K562 (cell line): ENCODE measurements at regions not wholly inside any gene's neighbourhood (a gene's known extent, or its start where the extent isn't known, plus 50 kb on each side); places are given as distances from the start of the nearest gene placed in this dataset.

Experiments
- ATAC-seq: fragments of 200-7000 bp; cut with Tn5 transposase; 3 replicates; pipeline ENCODE4 v1.9.1; 2020; ENCODE audit warnings: moderate library complexity
- BruUV-seq: library from RNA; stranded (reverse); fragments of 400-500 nt; replicated peaks from 2 replicates; lab custom pipeline; 2021; lab: Mats Ljungman, UMichigan
- CTCF ChIA-PET: fragments of 300-600 bp; formaldehyde crosslinking; extraction: SDS; loops from one replicate; lab custom pipeline; 2021; ENCODE audit warnings: low intra/inter-chr PET ratio; lab: Yijun Ruan, JAX
- POLR2A ChIA-PET: fragments of 300-600, 350-650 bp; sonication (Branson Sonifier 250); formaldehyde crosslinking; extraction: SDS; loops from one replicate; lab custom pipeline; 2021; ENCODE audit warnings: antibody characterized with exemption, inconsistent platforms; lab: Yijun Ruan, JAX
- DNase-seq, 4 experiments: peaks; one replicate each; pipeline versions ENCODE4 v3.0.0 to v3.0.0-alpha.2; 2011 to 2018; ENCODE audit warnings: low spot score in 3 of 4, mixed read lengths in 3 of 4; ENCODE audit errors: extremely low read depth in 1 of 4
- FAIRE-seq: peaks from 2 replicates; lab custom pipeline; 2011; peaks lifted over from hg19 to GRCh38; lab: Jason Lieb, UNC
- H2AFZ ChIP-seq: 2 replicates; pipeline ENCODE4 v1.6.0; 2011; ENCODE audit warnings: low read depth, low read length, control low read depth, inconsistent platforms
- H3K27ac ChIP-seq: fragments of 200-600 bp; 3 replicates; pipeline ENCODE4 v1.8.0; 2011; ENCODE audit warnings: low read depth, mild to moderate bottlenecking, control low read depth, inconsistent platforms, low read length, moderate library complexity, mixed read lengths; ENCODE audit errors: extremely low read depth
- H3K27me3 ChIP-seq, 2 experiments: fragments of 300-600 bp in 1 of 2; 2 replicates in 1 of 2; 3 replicates in 1 of 2; pipeline versions ENCODE4 v1.6.0 to v1.8.0; 2011; ENCODE audit warnings: inconsistent platforms in 2 of 2, low read length in 2 of 2, mild to moderate bottlenecking in 1 of 2, mixed read lengths in 1 of 2, moderate library complexity in 1 of 2; ENCODE audit not compliant: control insufficient read depth in 2 of 2, insufficient read depth in 2 of 2
- H3K36me3 ChIP-seq: fragments of 300-600 bp; 3 replicates; pipeline ENCODE4 v1.8.0; 2011; ENCODE audit warnings: mild to moderate bottlenecking, low read length, inconsistent platforms; ENCODE audit not compliant: control insufficient read depth, insufficient read depth
- H3K4me1 ChIP-seq, 2 experiments: fragments of 200-600 bp in 1 of 2; replicated peaks in 1 of 2; 2 replicates in 1 of 2; 3 replicates in 1 of 2; pipeline versions ENCODE4 v1.5.1 to v1.8.0; 2011; ENCODE audit warnings: inconsistent platforms in 2 of 2, low read length in 2 of 2, mild to moderate bottlenecking in 1 of 2, mixed read lengths in 1 of 2, moderate library complexity in 1 of 2; ENCODE audit not compliant: control insufficient read depth in 2 of 2, insufficient read depth in 2 of 2
- H3K4me2 ChIP-seq: 2 replicates; pipeline ENCODE4 v1.6.1; 2011; ENCODE audit warnings: low read length, control low read depth, inconsistent platforms, mixed read lengths; ENCODE audit not compliant: insufficient read depth
- H3K4me3 ChIP-seq: fragments of 200-600 bp; sonication (generic), shearing (Covaris generic); 2 replicates; pipeline ENCODE4 v1.5.1; 2016; ENCODE audit warnings: control low read depth, inconsistent platforms
- H3K79me2 ChIP-seq: fragments of 200-600 bp; 3 replicates; pipeline ENCODE4 v1.8.0; 2011; ENCODE audit warnings: low read length, inconsistent platforms; ENCODE audit not compliant: control insufficient read depth, insufficient read depth
- H3K9ac ChIP-seq, 2 experiments: 2 replicates each; pipeline versions ENCODE4 v1.6.0 to v1.6.1; 2011; ENCODE audit warnings: low read depth in 2 of 2, low read length in 2 of 2, control low read depth in 1 of 2, inconsistent platforms in 1 of 2, mild to moderate bottlenecking in 1 of 2, mixed read lengths in 1 of 2; ENCODE audit not compliant: insufficient read depth in 1 of 2
- H3K9me1 ChIP-seq: one replicate; pipeline ENCODE4 v1.6.0; 2011; ENCODE audit warnings: inconsistent platforms, mild to moderate bottlenecking, low read length, moderate library complexity; ENCODE audit not compliant: control insufficient read depth, insufficient read depth
- H3K9me3 ChIP-seq: replicated peaks from 2 replicates; pipeline ENCODE4 v1.5.1; 2011; ENCODE audit warnings: low read depth, low read length, inconsistent platforms; ENCODE audit not compliant: control insufficient read depth, insufficient read depth
- H4K20me1 ChIP-seq: replicated peaks from 2 replicates; pipeline ENCODE4 v1.6.1; 2011; ENCODE audit warnings: low read length, inconsistent platforms, mixed read lengths; ENCODE audit not compliant: control insufficient read depth, insufficient read depth
- ARID1B ChIP-seq: fragments of 450-650 bp; IDR thresholded peaks from 2 replicates; pipeline ENCODE4 v1.6.1; 2016; ENCODE audit warnings: antibody characterized with exemption, mild to moderate bottlenecking, inconsistent platforms
- CBX3 ChIP-seq, 2 experiments: IDR thresholded peaks; 1 replicate in 1 of 2; 2 replicates in 1 of 2; pipeline ENCODE4 v1.6.1; 2012; ENCODE audit warnings: inconsistent platforms in 2 of 2, low read length in 2 of 2, borderline replicate concordance in 1 of 2, control low read depth in 1 of 2
- CCNT2 ChIP-seq: IDR thresholded peaks from 2 replicates; pipeline ENCODE4 v1.6.1; 2011; ENCODE audit warnings: borderline replicate concordance, low read depth, mild to moderate bottlenecking, moderate library complexity, mixed read lengths, low read length; ENCODE audit not compliant: insufficient read length; ENCODE audit errors: extremely low read depth
- NCOR1 ChIP-seq: fragments of 450-650 bp; IDR thresholded peaks from 2 replicates; pipeline ENCODE4 v1.6.1; 2016; ENCODE audit warnings: mild to moderate bottlenecking, moderate library complexity
- WHSC1 ChIP-seq: IDR thresholded peaks from one replicate; pipeline ENCODE4 v1.6.1; 2012; ENCODE audit warnings: low read length, control low read depth, inconsistent platforms
- XRCC3 ChIP-seq: fragments of 450-650 bp; IDR thresholded peaks from 2 replicates; pipeline ENCODE4 v1.6.1; 2017; ENCODE audit warnings: mild to moderate bottlenecking, moderate library complexity
- ZNF133 ChIP-seq: fragments of 250-450 bp; sonication (Bioruptor Pico); IDR thresholded peaks from 2 replicates; pipeline ENCODE4 v1.4.0; 2020; ENCODE audit warnings: mild to moderate bottlenecking
- ZNF583 ChIP-seq: fragments of 250-450 bp; sonication (Bioruptor Pico); IDR thresholded peaks from 2 replicates; pipeline ENCODE4 v1.4.0; 2020
- WGBS: fragments of 100-300 bp; shearing (Covaris generic); methylation state at CpG from one replicate; pipeline ENCODE4 v1.1.6; 2016; ENCODE audit warnings: low coverage, mixed read lengths; ENCODE audit not compliant: insufficient coverage; ENCODE audit errors: missing lambda C conversion rate; 5-methylcytosine and 5-hydroxymethylcytosine counted together
- in situ Hi-C: fragments of 300-500 bp; cut with MboI; formaldehyde crosslinking; loops from 4 replicates; pipeline ENCODE4 v1.15.0; 2018; ENCODE audit warnings: inconsistent platforms, mixed read lengths
- intact Hi-C: fragments of 100-400 bp; cut with micrococcal nuclease; formaldehyde crosslinking; loops from 2 replicates; pipeline ENCODE4 v1.14.2; 2022
- TF ChIP-seq, protein P1 (sequence below): fragments of 450-650 bp; IDR thresholded peaks from 2 replicates; pipeline ENCODE4 v1.7.0; 2016; ENCODE audit warnings: borderline replicate concordance
- TF ChIP-seq, protein P2 (sequence below): fragments of 450-650 bp; IDR thresholded peaks from 2 replicates; pipeline ENCODE4 v1.6.1; 2017; ENCODE audit warnings: antibody characterized with exemption, mild to moderate bottlenecking
- TF ChIP-seq, protein P3 (sequence below): fragments of 450-650 bp; IDR thresholded peaks from 2 replicates; pipeline ENCODE4 v1.6.1; 2018; ENCODE audit not compliant: partially characterized antibody

DNA sequence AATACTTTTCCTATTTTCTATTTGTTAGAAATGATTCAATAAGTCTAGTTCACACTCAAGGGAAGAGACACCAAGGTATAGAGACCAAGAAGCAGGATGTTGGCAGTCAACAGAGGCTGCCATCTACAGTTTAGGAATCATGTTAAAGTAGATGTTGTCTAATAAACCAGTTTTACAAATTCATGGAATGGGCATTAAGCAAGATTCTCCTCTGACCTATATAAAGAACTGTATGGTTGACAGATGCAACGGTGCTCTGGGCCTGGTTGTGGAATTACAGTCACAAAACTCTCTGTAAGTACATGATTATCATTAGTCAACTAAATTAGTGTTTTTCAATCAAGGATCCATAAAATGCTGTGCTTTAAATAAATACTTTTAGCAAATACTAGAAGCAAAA is 475.1 kb downstream of the NAV3 start:
- Histone ChIP-seq H3K4me2 (no peak overlapping the region), H3K27ac (no peak overlapping the region), H4K20me1 (no peaks in the 10 kb centered on the region), H3K27me3 (no peaks in the 10 kb centered on the region), H3K79me2 (no peaks in the 10 kb centered on the region), H3K9me3 (no peaks in the 10 kb centered on the region), H3K4me1 (no peaks in the 10 kb centered on the region), H3K9ac (no peak overlapping the region), H3K4me3 (no peak overlapping the region), H3K9me1 (no peaks in the 10 kb centered on the region), H2AFZ (no peak overlapping the region), H3K36me3 (no peaks in the 10 kb centered on the region)
- no peak for DNase-seq
- intact Hi-C loops = no loop called here
- in situ Hi-C loops = no loop called here
- CTCF ChIA-PET = no interaction called here
- 0% methylated on average over 1 of the region's 1 CpG for WGBS
- no TSS peak for BruUV-seq
- FAIRE-seq = no peak
- no peak for ATAC-seq
- POLR2A ChIA-PET = no interaction called here
- TF ChIP-seq CCNT2 (no peak), NCOR1 (no peak), ARID1B (no peak), XRCC3 (no peak), WHSC1 (no peak), CBX3 (IDR thresholded peaks at IDR 0.05; ENCODE audit: borderline replicate concordance in 1 of 2, low read length in 2 of 2) (no peak), ZNF133 (CRISPR knock-in tag) (no peak), ZNF583 (CRISPR knock-in tag) (no peak)
- TF ChIP-seq, protein P1, sequence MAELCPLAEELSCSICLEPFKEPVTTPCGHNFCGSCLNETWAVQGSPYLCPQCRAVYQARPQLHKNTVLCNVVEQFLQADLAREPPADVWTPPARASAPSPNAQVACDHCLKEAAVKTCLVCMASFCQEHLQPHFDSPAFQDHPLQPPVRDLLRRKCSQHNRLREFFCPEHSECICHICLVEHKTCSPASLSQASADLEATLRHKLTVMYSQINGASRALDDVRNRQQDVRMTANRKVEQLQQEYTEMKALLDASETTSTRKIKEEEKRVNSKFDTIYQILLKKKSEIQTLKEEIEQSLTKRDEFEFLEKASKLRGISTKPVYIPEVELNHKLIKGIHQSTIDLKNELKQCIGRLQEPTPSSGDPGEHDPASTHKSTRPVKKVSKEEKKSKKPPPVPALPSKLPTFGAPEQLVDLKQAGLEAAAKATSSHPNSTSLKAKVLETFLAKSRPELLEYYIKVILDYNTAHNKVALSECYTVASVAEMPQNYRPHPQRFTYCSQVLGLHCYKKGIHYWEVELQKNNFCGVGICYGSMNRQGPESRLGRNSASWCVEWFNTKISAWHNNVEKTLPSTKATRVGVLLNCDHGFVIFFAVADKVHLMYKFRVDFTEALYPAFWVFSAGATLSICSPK = no peak
- TF ChIP-seq, protein P2, sequence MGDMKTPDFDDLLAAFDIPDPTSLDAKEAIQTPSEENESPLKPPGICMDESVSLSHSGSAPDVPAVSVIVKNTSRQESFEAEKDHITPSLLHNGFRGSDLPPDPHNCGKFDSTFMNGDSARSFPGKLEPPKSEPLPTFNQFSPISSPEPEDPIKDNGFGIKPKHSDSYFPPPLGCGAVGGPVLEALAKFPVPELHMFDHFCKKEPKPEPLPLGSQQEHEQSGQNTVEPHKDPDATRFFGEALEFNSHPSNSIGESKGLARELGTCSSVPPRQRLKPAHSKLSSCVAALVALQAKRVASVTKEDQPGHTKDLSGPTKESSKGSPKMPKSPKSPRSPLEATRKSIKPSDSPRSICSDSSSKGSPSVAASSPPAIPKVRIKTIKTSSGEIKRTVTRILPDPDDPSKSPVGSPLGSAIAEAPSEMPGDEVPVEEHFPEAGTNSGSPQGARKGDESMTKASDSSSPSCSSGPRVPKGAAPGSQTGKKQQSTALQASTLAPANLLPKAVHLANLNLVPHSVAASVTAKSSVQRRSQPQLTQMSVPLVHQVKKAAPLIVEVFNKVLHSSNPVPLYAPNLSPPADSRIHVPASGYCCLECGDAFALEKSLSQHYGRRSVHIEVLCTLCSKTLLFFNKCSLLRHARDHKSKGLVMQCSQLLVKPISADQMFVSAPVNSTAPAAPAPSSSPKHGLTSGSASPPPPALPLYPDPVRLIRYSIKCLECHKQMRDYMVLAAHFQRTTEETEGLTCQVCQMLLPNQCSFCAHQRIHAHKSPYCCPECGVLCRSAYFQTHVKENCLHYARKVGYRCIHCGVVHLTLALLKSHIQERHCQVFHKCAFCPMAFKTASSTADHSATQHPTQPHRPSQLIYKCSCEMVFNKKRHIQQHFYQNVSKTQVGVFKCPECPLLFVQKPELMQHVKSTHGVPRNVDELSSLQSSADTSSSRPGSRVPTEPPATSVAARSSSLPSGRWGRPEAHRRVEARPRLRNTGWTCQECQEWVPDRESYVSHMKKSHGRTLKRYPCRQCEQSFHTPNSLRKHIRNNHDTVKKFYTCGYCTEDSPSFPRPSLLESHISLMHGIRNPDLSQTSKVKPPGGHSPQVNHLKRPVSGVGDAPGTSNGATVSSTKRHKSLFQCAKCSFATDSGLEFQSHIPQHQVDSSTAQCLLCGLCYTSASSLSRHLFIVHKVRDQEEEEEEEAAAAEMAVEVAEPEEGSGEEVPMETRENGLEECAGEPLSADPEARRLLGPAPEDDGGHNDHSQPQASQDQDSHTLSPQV = no peak
- TF ChIP-seq, protein P3, sequence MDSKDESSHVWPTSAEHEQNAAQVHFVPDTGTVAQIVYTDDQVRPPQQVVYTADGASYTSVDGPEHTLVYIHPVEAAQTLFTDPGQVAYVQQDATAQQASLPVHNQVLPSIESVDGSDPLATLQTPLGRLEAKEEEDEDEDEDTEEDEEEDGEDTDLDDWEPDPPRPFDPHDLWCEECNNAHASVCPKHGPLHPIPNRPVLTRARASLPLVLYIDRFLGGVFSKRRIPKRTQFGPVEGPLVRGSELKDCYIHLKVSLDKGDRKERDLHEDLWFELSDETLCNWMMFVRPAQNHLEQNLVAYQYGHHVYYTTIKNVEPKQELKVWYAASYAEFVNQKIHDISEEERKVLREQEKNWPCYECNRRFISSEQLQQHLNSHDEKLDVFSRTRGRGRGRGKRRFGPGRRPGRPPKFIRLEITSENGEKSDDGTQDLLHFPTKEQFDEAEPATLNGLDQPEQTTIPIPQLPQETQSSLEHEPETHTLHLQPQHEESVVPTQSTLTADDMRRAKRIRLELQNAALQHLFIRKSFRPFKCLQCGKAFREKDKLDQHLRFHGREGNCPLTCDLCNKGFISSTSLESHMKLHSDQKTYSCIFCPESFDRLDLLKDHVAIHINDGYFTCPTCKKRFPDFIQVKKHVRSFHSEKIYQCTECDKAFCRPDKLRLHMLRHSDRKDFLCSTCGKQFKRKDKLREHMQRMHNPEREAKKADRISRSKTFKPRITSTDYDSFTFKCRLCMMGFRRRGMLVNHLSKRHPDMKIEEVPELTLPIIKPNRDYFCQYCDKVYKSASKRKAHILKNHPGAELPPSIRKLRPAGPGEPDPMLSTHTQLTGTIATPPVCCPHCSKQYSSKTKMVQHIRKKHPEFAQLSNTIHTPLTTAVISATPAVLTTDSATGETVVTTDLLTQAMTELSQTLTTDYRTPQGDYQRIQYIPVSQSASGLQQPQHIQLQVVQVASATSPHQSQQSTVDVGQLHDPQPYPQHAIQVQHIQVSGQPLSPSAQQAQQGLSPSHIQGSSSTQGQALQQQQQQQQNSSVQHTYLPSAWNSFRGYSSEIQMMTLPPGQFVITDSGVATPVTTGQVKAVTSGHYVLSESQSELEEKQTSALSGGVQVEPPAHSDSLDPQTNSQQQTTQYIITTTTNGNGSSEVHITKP = no peak
